GM12801 (cell line): ENCODE measurements at regions not wholly inside any gene's neighbourhood (a gene's known extent, or its start where the extent isn't known, plus 50 kb on each side); places are given as distances from the start of the nearest gene placed in this dataset.

ENCODE experiments used
- CTCF ChIP-seq: IDR thresholded peaks from one replicate; pipeline ENCODE4 v1.5.1; 2011; ENCODE audit warnings: control low read depth; ENCODE audit not compliant: insufficient read length; ENCODE audit errors: extremely low read depth

- TF ChIP-seq CTCF, result no peak
These were observed 90.1 kb upstream of the ADCY1 start for GRCh38 chr7:45484094-45484493.

DNA sequence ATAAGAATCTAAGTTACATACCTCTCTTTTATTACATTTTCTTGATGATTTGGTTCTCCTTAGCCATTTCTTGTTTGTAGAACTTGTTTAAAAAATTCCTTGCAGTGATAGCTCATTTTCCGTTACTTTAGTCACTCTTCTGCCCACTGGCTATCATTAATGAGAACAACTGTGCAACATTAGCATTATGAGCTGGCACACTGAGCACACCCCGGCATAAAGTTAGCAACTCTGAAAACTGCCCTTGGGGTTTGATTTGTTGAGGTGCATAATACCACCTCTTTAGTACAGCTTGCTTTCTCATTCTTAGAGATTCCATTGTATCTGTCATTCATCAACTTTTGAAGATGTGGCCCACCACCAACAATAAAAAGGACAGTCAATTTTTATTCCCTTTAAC is 87.6 kb upstream of the ADCY1 start:
- no peak for TF ChIP-seq CTCF

- TF ChIP-seq CTCF, result no peak
These were observed 79.3 kb upstream of the ADCY1 start for GRCh38 chr7:45494885-45495284.

DNA sequence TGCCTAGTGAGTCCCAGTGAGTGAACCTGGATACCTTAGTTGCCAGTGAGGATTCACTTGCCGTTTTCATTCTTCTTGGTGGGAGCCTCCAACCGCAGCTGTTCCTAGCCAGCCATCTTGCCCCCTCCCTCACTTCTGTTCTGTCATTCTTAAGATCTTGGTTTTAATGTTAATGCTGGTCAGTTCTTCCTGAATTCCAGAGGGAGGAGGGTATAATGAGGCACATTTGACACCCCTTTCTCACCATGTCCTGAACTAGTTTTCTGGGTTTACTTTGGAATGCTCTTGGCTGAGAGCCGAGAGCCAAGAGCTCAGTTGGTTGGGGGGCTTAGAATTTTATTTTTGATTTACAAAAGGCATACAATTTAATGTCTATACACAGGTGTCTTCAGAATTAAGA is 78.5 kb upstream of the ADCY1 start:
- TF ChIP-seq CTCF, result no peak

GRCh38 chr7:45500257-45500656 is 73.9 kb upstream of the ADCY1 start:
- no peak for TF ChIP-seq CTCF

DNA sequence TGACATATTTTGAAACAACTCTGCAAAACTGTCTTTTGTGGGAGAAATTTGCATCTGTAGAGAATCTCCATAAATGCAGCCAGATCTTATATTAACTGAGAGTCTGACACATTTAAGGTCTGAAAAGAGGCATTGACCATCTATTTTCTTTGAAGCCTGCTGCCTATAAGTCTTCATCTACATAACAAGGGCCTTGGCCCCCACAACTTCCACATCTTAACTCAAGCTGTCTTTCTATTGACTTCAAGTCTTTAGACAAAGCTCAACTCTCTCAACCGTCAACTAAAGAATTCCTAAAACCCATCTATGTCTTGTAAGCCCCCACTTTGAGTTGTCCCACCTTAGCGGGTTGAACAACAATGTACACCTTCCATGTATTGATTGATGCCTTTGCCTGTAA is 72.4 kb upstream of the ADCY1 start:
- TF ChIP-seq CTCF, result no peak

DNA sequence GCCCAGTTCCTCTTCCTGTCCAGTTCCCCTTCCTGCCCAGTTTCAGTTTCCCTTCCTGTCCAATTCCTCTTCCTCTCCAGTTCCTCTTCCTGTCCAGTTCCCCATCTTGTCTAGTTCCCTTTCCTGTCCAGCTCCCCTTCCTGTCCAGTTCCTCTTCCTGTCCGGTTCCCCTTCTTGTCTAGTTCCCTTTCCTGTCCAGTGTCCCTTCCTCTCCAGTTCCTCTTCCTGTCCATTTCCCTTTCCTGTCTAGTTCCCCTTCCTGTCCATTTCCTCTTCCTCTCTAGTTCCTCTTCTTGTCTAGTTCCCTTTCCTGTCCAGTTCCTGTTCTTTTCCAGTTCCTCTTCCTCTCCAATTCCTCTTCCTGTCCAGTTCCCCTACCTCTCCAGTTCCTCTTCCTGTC is 68.1 kb upstream of the ADCY1 start:
- no peak for TF ChIP-seq CTCF

GRCh38 chr7:45509222-45509621 is 64.9 kb upstream of the ADCY1 start:
- no peak for TF ChIP-seq CTCF
